Endothelial cell (in vitro differentiated cells): ENCODE measurements at regions not wholly inside any gene's neighbourhood (a gene's known extent, or its start where the extent isn't known, plus 50 kb on each side); places are given as distances from the start of the nearest gene placed in this dataset.

Source experiments
- DNase-seq: peaks from one replicate; pipeline ENCODE4 v3.0.0; 2021; ENCODE audit warnings: low spot score
- H3K27ac Mint-ChIP-seq: one replicate; pipeline ENCODE4 v1.8.0; 2021; ENCODE audit warnings: mixed read lengths, inconsistent platforms; ENCODE audit not compliant: unreplicated experiment
- H3K27me3 Mint-ChIP-seq: one replicate; pipeline ENCODE4 v1.8.0; 2021; ENCODE audit warnings: mild to moderate bottlenecking, moderate library complexity, mixed read lengths, inconsistent platforms; ENCODE audit not compliant: unreplicated experiment
- H3K36me3 Mint-ChIP-seq: one replicate; pipeline ENCODE4 v1.8.0; 2021; ENCODE audit warnings: mild to moderate bottlenecking, low read depth, mixed read lengths, inconsistent platforms; ENCODE audit not compliant: unreplicated experiment
- H3K4me1 Mint-ChIP-seq: one replicate; pipeline ENCODE4 v1.8.0; 2021; ENCODE audit warnings: mild to moderate bottlenecking, mixed read lengths, inconsistent platforms; ENCODE audit not compliant: unreplicated experiment
- H3K4me3 Mint-ChIP-seq: one replicate; pipeline ENCODE4 v1.8.0; 2021; ENCODE audit warnings: mild to moderate bottlenecking, mixed read lengths, inconsistent platforms; ENCODE audit not compliant: unreplicated experiment
- H3K9me3 Mint-ChIP-seq: one replicate; pipeline ENCODE4 v1.8.0; 2021; ENCODE audit warnings: mixed read lengths, inconsistent platforms; ENCODE audit not compliant: unreplicated experiment
- CTCF ChIP-seq: fragments of 200-600 bp; sonication (generic); IDR thresholded peaks from one replicate; pipeline ENCODE4 v1.5.0; 2021; ENCODE audit warnings: antibody characterized with exemption; ENCODE audit not compliant: unreplicated experiment

GRCh38 chr14:62181591-62181990 lies 419.4 kb downstream of the SNAPC1 start:
- no peak overlapping the region for H3K4me3 Mint-ChIP-seq
- peaks cover 1% of the 10 kb centered on the region for H3K27me3 Mint-ChIP-seq
- no peaks in the 10 kb centered on the region for H3K9me3 Mint-ChIP-seq
- no peak overlapping the region for H3K27ac Mint-ChIP-seq
- no peaks in the 10 kb centered on the region for H3K4me1 Mint-ChIP-seq
- DNase-seq: no peak
- no peaks in the 10 kb centered on the region for H3K36me3 Mint-ChIP-seq
- TF ChIP-seq CTCF: no peak

- Mint-ChIP-seq H3K9me3 (no peaks in the 10 kb centered on the region), H3K36me3 (no peaks in the 10 kb centered on the region), H3K4me1 (no peaks in the 10 kb centered on the region), H3K27ac (no peak overlapping the region), H3K27me3 (no peaks in the 10 kb centered on the region), H3K4me3 (no peak overlapping the region)
- no peak for TF ChIP-seq CTCF
- no peak for DNase-seq
Measured at GRCh38 chr14:62185078-62185477, 422.9 kb downstream of the SNAPC1 start.

GRCh38 chr14:62187265-62187664 lies 425.0 kb downstream of the SNAPC1 start:
- no peak overlapping the region for H3K4me3 Mint-ChIP-seq
- H3K4me1 Mint-ChIP-seq: no peaks in the 10 kb centered on the region
- TF ChIP-seq CTCF: no peak
- no peaks in the 10 kb centered on the region for H3K27me3 Mint-ChIP-seq
- no peaks in the 10 kb centered on the region for H3K9me3 Mint-ChIP-seq
- no peak overlapping the region for H3K27ac Mint-ChIP-seq
- no peaks in the 10 kb centered on the region for H3K36me3 Mint-ChIP-seq
- no peak for DNase-seq

GRCh38 chr14:62189698-62190097 lies 427.5 kb downstream of the SNAPC1 start:
- DNase-seq: no peak
- H3K36me3 Mint-ChIP-seq: no peaks in the 10 kb centered on the region
- no peaks in the 10 kb centered on the region for H3K4me1 Mint-ChIP-seq
- H3K27ac Mint-ChIP-seq: no peak overlapping the region
- no peak overlapping the region for H3K4me3 Mint-ChIP-seq
- H3K9me3 Mint-ChIP-seq: no peaks in the 10 kb centered on the region
- H3K27me3 Mint-ChIP-seq: no peaks in the 10 kb centered on the region
- TF ChIP-seq CTCF: no peak

GRCh38 chr14:62206456-62206855 lies 444.2 kb downstream of the SNAPC1 start:
- no peaks in the 10 kb centered on the region for H3K36me3 Mint-ChIP-seq
- no peak overlapping the region for H3K27ac Mint-ChIP-seq
- no peaks in the 10 kb centered on the region for H3K4me1 Mint-ChIP-seq
- no peak overlapping the region for H3K4me3 Mint-ChIP-seq
- H3K9me3 Mint-ChIP-seq: no peaks in the 10 kb centered on the region
- TF ChIP-seq CTCF: no peak
- peaks cover 1% of the 10 kb centered on the region for H3K27me3 Mint-ChIP-seq
- DNase-seq: no peak
